ENCODE measurements at regions not wholly inside any gene's neighbourhood (a gene's known extent, or its start where the extent isn't known, plus 50 kb on each side); places are given as distances from the start of the nearest gene placed in this dataset.

DNA sequence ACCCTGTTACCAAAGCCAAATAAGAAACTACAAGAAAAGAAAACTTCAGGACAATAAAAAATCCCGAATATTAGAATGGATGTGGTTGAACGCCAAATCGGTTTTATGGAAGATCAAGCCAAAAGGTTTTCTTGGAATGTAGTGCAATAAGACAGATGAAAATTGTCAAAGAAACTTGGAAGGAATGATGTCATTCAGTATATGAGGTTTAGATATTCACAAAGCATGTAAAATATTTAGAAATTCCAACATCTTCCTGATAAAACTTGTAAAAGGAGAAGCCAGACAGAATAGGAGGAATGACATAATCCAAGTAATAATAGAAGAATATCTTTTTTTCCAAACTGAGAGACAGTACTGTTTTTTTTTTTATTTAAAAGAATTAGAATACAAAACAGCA, 130.3 kb upstream of the ZPLD1 start:
- TF ChIP-seq CTCF (conservative IDR thresholded peaks at IDR 0.05; ENCODE audit: low read length) = no peak
- no peak for TF ChIP-seq EZH2phosphoT487 (IDR thresholded peaks at IDR 0.05; ENCODE audit: borderline replicate concordance)

Measured in Loucy (cell line).